ENCODE measurements at regions not wholly inside any gene's neighbourhood (a gene's known extent, or its start where the extent isn't known, plus 50 kb on each side); places are given as distances from the start of the nearest gene placed in this dataset.
A peak's percentile ranks its signal among the peaks of the same experiment; 100 is the strongest.

DNA sequence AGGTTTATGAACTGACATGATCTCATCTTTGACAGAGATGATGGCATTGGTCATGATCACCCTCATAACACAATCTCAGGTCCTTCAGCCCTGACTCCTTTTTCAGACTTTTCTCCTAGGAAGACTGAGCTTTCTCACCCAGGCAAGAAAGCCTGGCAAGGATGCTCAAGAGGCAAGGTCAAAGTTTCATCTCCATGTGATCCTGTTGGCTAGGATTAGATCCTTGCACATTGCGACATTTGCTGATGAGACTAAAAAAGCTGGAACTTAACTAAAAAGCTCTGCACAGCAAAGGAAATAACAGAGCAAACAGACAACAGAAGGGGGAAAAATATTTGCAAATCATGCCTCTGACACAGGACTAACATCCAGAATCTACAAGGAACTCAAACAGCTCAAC is 444.1 kb upstream of the PSMD7 start:
- Histone ChIP-seq H3K27me3 (replicated peaks; ENCODE audit: control insufficient read depth, insufficient read depth, low read length) (no peaks in the 10 kb centered on the region), H3K4me1 (ENCODE audit: control insufficient read depth, insufficient read depth, low read length) (no peaks in the 10 kb centered on the region), H3K36me3 (ENCODE audit: control insufficient read depth, insufficient read depth, low read length, severe bottlenecking) (no peaks in the 10 kb centered on the region), H3K4me3 (ENCODE audit: low read length) (no peak overlapping the region), H3K9ac (ENCODE audit: low read length) (no peak overlapping the region), H3K9me3 (ENCODE audit: control insufficient read depth, low read length) (no peaks in the 10 kb centered on the region)
- DNase-seq (ENCODE audit: low read depth), result no peak

DNA sequence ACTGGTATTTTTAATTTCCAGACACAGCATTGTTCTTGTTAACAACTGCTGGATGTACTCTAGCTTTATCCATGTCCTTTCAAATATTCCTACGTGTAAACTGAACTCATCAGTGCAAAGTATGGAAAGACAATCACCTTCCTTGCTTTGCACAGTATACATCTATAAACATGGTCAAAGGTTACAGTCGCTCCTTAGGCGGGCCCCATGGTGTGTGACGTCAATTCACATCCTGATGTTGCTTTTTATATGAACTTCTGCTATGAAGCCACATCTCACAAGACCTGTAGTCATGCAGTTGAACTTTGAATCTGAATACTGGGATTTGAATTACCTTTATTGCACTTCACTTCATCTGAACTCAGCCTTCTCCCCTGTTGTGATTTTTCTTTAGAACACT is 447.6 kb upstream of the PSMD7 start:
- Histone ChIP-seq H3K9ac (ENCODE audit: low read length) (no peak overlapping the region), H3K27me3 (replicated peaks; ENCODE audit: control insufficient read depth, insufficient read depth, low read length) (no peaks in the 10 kb centered on the region), H3K36me3 (ENCODE audit: control insufficient read depth, insufficient read depth, low read length, severe bottlenecking) (no peaks in the 10 kb centered on the region), H3K9me3 (ENCODE audit: control insufficient read depth, low read length) (no peaks in the 10 kb centered on the region), H3K4me1 (ENCODE audit: control insufficient read depth, insufficient read depth, low read length) (no peaks in the 10 kb centered on the region), H3K4me3 (ENCODE audit: low read length) (no peak overlapping the region)
- DNase-seq (ENCODE audit: low read depth), result no peak

DNA sequence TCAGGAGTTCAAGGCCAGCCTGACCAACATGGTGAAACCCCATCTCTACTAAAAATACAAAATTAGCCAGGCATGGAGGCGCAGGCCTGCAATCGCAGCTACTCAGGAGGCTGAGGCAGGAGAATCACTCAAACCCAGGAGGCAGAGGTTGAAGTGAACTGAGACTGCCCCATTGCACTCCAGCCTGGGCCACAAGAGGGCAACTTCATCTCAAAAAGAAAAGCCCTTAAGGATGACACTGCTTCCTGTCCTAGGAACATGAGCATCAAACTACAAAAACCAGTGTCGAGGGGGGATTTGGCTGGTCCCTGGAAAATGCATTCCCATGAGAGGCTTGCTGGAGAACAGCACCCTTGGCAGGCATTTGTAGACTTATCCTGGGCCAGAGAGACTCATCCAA is 449.5 kb upstream of the PSMD7 start:
- H3K36me3 ChIP-seq (ENCODE audit: control insufficient read depth, insufficient read depth, low read length, severe bottlenecking), result no peaks in the 10 kb centered on the region
- no peaks in the 10 kb centered on the region for H3K4me1 ChIP-seq (ENCODE audit: control insufficient read depth, insufficient read depth, low read length)
- H3K9ac ChIP-seq (ENCODE audit: low read length), result no peak overlapping the region
- no peak overlapping the region for H3K4me3 ChIP-seq (ENCODE audit: low read length)
- no peaks in the 10 kb centered on the region for H3K9me3 ChIP-seq (ENCODE audit: control insufficient read depth, low read length)
- no peak for DNase-seq (ENCODE audit: low read depth)
- no peaks in the 10 kb centered on the region for H3K27me3 ChIP-seq (replicated peaks; ENCODE audit: control insufficient read depth, insufficient read depth, low read length)

DNA sequence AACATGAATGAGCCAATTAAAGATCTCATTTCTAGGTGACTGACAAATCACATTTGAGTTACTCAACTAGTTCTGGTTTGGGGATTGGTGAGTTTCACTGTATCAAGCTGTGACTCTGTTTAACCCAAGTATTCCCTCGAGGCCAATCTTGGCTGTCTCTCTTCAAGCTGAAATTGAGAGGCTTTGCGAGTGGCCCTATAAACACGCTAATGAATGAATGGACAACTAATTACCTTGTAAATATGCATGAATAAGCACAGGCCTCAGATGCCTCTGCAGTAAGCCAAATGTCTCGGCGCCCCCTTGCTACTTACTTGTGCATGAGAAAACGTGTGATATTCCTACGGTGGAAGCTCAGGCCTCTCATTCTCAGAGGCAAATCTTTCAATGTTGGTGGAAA is 450.3 kb upstream of the PSMD7 start:
- Histone ChIP-seq H3K36me3 (ENCODE audit: control insufficient read depth, insufficient read depth, low read length, severe bottlenecking) (no peaks in the 10 kb centered on the region), H3K4me1 (ENCODE audit: control insufficient read depth, insufficient read depth, low read length) (no peaks in the 10 kb centered on the region), H3K9ac (ENCODE audit: low read length) (no peak overlapping the region), H3K9me3 (ENCODE audit: control insufficient read depth, low read length) (no peaks in the 10 kb centered on the region), H3K4me3 (ENCODE audit: low read length) (no peak overlapping the region), H3K27me3 (replicated peaks; ENCODE audit: control insufficient read depth, insufficient read depth, low read length) (no peaks in the 10 kb centered on the region)
- peak; percentile 4 for DNase-seq (ENCODE audit: low read depth)

DNA sequence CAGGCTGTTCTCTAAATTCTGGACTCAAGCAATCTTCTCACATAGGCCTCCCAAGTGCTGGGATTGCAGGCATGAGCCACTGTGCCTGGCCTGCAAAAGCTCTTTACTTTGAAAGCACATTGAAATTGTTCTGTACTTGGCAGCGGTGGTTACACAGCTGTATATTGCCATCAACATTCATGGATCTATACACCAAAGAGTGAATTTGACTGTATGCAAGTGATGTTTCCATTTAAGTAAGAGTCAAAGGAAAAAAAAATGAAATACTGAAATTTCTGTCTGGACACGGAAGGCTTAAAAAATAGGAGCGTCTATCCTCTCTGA is 450.6 kb upstream of the PSMD7 start:
- Histone ChIP-seq H3K9ac (ENCODE audit: low read length) (no peak overlapping the region), H3K36me3 (ENCODE audit: control insufficient read depth, insufficient read depth, low read length, severe bottlenecking) (no peaks in the 10 kb centered on the region), H3K27me3 (replicated peaks; ENCODE audit: control insufficient read depth, insufficient read depth, low read length) (no peaks in the 10 kb centered on the region), H3K4me1 (ENCODE audit: control insufficient read depth, insufficient read depth, low read length) (no peaks in the 10 kb centered on the region), H3K4me3 (ENCODE audit: low read length) (no peak overlapping the region), H3K9me3 (ENCODE audit: control insufficient read depth, low read length) (no peaks in the 10 kb centered on the region)
- DNase-seq (ENCODE audit: low read depth), result no peak

DNA sequence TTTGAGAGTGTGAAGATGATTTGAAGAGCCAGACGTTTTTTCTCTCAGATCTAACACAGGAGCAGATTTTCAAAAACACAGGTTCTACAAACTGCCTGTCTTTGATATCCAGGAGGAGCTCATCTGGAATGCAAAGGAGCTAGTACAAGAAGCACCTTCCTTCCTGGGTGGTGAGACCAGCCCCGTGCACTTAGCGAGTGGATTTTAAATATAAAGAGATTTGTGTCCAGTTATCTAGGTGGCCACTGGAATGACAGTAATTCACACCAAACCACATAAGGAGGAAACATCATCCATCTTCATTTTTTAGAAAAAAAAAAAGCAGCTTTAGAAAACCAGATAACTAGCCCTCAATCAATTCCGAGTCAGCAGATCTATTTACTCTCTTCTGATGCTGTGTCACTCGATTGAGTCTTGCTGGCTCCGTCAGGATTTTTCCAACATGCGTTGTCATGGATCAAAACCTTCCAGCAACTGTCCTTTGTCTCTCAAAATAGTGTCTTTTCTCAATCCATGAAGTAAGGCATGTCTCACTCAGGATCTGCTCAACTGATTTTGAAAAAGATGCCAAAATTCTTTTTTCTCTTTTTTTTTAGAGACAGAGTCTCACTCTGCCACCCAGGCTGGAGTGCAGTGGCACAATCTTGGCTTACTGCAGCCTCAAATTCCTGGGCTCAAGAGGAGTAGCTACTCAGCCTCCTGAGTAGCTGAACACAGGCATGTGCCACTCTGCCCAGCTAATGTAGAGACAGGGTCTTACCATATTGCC is 451.2 kb upstream of the PSMD7 start:
- H3K4me1 ChIP-seq (ENCODE audit: control insufficient read depth, insufficient read depth, low read length), result no peaks in the 10 kb centered on the region
- no peak for DNase-seq (ENCODE audit: low read depth)
- no peaks in the 10 kb centered on the region for H3K36me3 ChIP-seq (ENCODE audit: control insufficient read depth, insufficient read depth, low read length, severe bottlenecking)
- no peaks in the 10 kb centered on the region for H3K27me3 ChIP-seq (replicated peaks; ENCODE audit: control insufficient read depth, insufficient read depth, low read length)
- no peak overlapping the region for H3K4me3 ChIP-seq (ENCODE audit: low read length)
- no peaks in the 10 kb centered on the region for H3K9me3 ChIP-seq (ENCODE audit: control insufficient read depth, low read length)
- no peak overlapping the region for H3K9ac ChIP-seq (ENCODE audit: low read length)

DNA sequence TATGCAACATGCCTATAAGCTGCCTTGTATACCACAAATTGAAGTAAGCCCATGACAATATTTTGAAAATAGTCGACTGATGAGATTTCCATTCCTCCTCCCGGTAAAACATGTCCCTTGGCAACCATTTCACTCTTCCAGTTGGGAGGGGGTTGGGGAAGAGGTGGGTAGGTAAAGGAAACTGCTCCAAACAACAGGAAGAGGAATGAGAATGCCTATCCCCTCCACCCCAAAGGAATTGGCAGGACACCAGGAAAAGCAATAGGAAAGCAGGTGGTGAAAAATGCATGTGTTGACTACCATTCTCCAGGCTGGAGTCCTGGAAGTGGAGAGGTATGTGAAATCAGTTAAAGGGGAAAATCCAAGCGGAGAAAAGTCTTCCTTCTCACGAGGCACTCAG is 455.9 kb upstream of the PSMD7 start:
- DNase-seq (ENCODE audit: low read depth), result no peak
- H3K4me1 ChIP-seq (ENCODE audit: control insufficient read depth, insufficient read depth, low read length), result no peaks in the 10 kb centered on the region
- no peaks in the 10 kb centered on the region for H3K36me3 ChIP-seq (ENCODE audit: control insufficient read depth, insufficient read depth, low read length, severe bottlenecking)
- H3K4me3 ChIP-seq (ENCODE audit: low read length), result no peak overlapping the region
- peaks cover 9% of the 10 kb centered on the region for H3K9me3 ChIP-seq (ENCODE audit: control insufficient read depth, low read length)
- H3K27me3 ChIP-seq (replicated peaks; ENCODE audit: control insufficient read depth, insufficient read depth, low read length), result no peaks in the 10 kb centered on the region
- H3K9ac ChIP-seq (ENCODE audit: low read length), result no peak overlapping the region

DNA sequence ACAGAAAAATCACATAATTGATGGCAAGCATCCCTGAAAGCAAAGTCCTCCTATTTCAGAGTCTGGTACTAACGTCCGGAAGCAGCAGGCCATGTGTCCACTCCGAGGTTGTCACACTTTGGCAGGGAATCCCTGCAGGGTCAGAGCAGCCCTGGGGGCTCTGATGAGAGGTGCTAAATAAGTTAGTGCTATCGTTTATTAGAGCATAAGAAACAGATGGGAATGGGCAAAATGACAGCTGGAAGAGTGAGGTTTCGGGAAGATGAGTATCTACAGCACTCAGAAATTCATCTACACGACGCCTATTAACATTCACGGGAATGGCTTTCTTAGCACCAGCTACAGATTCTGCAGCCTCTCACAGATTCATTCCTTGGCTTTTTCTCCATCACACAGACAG is 465.4 kb upstream of the PSMD7 start:
- peaks cover 2% of the 10 kb centered on the region for H3K9me3 ChIP-seq (ENCODE audit: control insufficient read depth, low read length)
- no peak for DNase-seq (ENCODE audit: low read depth)
- no peaks in the 10 kb centered on the region for H3K4me1 ChIP-seq (ENCODE audit: control insufficient read depth, insufficient read depth, low read length)
- no peak overlapping the region for H3K4me3 ChIP-seq (ENCODE audit: low read length)
- H3K27me3 ChIP-seq (replicated peaks; ENCODE audit: control insufficient read depth, insufficient read depth, low read length), result no peaks in the 10 kb centered on the region
- no peak overlapping the region for H3K9ac ChIP-seq (ENCODE audit: low read length)
- no peaks in the 10 kb centered on the region for H3K36me3 ChIP-seq (ENCODE audit: control insufficient read depth, insufficient read depth, low read length, severe bottlenecking)

DNA sequence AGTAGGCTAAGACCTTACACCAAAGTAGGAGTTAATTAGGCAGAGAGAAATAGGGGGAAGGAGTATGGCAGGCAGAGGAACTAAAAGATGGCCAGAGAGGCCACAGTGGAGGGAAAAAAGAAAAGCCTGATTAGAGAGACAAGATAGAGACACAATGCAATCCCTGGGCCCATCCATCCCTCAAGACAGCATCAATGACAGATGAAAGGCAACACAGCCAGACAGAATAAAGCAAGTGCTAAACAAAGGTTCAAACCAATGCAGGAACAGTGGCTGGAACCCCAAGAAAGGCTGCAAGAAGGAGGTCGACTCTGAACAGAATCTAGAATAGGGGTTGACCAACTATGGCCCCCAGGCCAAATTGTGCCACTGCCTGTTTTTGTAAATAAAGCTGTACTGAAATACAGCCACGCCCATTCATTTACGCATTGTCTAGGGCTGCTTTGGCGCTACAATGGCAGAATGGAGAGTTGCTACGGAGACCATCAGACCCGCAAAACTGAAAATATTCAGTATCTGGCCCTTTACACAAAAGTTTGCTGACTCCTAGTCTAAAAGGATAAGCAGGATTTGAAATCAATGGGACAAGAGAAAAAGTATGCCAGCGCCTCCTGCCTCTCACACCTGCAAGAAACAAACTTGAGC is 473.3 kb upstream of the PSMD7 start:
- no peaks in the 10 kb centered on the region for H3K27me3 ChIP-seq (replicated peaks; ENCODE audit: control insufficient read depth, insufficient read depth, low read length)
- H3K4me3 ChIP-seq (ENCODE audit: low read length), result no peak overlapping the region
- H3K4me1 ChIP-seq (ENCODE audit: control insufficient read depth, insufficient read depth, low read length), result no peaks in the 10 kb centered on the region
- H3K9me3 ChIP-seq (ENCODE audit: control insufficient read depth, low read length), result peaks cover 5% of the 10 kb centered on the region
- DNase-seq (ENCODE audit: low read depth), result no peak
- H3K36me3 ChIP-seq (ENCODE audit: control insufficient read depth, insufficient read depth, low read length, severe bottlenecking), result no peaks in the 10 kb centered on the region
- no peak overlapping the region for H3K9ac ChIP-seq (ENCODE audit: low read length)

DNA sequence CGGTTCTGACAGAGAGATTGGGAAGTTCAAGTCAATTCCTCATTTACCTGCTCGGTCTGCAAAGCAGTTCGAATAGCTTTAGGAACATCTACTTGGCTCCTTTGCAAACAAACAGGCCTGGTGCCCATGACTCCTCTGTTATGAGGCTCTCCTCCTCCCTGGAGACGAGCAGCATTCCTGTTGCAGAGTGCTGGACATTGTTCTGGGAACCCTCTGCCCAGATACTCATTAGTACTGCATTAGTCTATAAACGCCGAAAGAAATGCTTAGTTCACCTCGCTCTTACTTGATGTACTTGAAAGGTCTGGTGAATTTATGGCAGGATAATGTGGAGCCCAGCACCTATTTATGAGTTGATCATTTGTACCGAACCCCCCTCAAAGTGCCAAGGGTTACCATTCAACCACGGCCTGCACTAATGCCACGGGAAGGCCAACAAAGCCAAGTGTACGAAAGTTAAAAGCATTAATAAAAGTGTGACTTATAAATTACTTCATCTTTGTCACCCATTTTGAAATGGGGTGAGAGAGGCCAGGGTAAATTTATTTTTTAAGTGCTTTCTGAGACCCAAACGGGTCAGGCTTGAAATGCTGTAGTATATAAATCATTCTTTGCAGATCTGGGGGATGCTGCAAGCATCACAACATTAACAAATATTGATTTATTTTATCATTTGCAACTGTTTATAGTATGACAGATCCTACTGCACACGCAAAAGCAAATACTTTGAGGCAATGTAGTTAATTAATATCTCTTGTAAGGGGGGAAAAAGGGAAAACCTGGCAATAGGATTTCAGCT is 478.9 kb upstream of the PSMD7 start:
- Histone ChIP-seq H3K36me3 (ENCODE audit: control insufficient read depth, insufficient read depth, low read length, severe bottlenecking) (no peaks in the 10 kb centered on the region), H3K4me1 (ENCODE audit: control insufficient read depth, insufficient read depth, low read length) (no peaks in the 10 kb centered on the region)
- no peak for DNase-seq (ENCODE audit: low read depth)

DNA sequence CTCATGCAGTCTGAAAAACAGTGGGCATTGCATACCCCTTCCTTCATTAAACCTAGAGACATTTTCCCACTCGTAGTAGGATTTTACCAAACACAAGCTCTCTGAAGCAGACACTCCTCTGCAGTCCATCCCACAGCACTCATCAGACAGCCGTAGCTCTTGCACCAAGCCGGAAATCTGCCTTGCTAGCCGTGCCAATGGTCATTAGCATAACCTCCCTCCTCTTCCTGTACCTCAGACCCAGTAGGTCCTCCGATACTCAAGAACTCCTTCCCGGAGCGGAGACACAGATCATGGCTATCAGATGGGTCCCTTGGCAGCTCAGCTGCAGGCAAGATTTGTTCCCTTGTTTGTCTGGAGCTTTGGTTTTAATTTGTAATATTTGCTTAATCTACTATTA is 483.1 kb upstream of the PSMD7 start:
- Histone ChIP-seq H3K9me3 (ENCODE audit: control insufficient read depth, low read length) (no peaks in the 10 kb centered on the region), H3K36me3 (ENCODE audit: control insufficient read depth, insufficient read depth, low read length, severe bottlenecking) (no peaks in the 10 kb centered on the region), H3K4me1 (ENCODE audit: control insufficient read depth, insufficient read depth, low read length) (no peaks in the 10 kb centered on the region), H3K4me3 (ENCODE audit: low read length) (no peak overlapping the region), H3K27me3 (replicated peaks; ENCODE audit: control insufficient read depth, insufficient read depth, low read length) (no peaks in the 10 kb centered on the region), H3K9ac (ENCODE audit: low read length) (no peak overlapping the region)
- no peak for DNase-seq (ENCODE audit: low read depth)

More for the DNA sequence above, 478.9 kb upstream of the PSMD7 start:
- no peak overlapping the region for H3K9ac ChIP-seq (ENCODE audit: low read length)
- no peak overlapping the region for H3K4me3 ChIP-seq (ENCODE audit: low read length)
- H3K27me3 ChIP-seq (replicated peaks; ENCODE audit: control insufficient read depth, insufficient read depth, low read length), result no peaks in the 10 kb centered on the region
- peaks cover 5% of the 10 kb centered on the region for H3K9me3 ChIP-seq (ENCODE audit: control insufficient read depth, low read length)

Data from adipocyte (in vitro differentiated cells).